Upper lobe of right lung (tissue), 1 donor: ENCODE measurements at regions not wholly inside any gene's neighbourhood (a gene's known extent, or its start where the extent isn't known, plus 50 kb on each side); places are given as distances from the start of the nearest gene placed in this dataset.

ENCODE experiments used
- ATAC-seq: fragments of 200-7000 bp; cut with Tn5 transposase; one replicate; pipeline ENCODE4 v1.9.1; 2020; ENCODE audit warnings: mild to moderate bottlenecking, moderate library complexity
- DNase-seq: peaks from one replicate; pipeline ENCODE4 v3.0.0-alpha.2; 2020
- H3K27ac ChIP-seq: fragments of 200-600 bp; one replicate; pipeline ENCODE4 v1.8.0; 2022
- H3K27me3 ChIP-seq: fragments of 200-600 bp; one replicate; pipeline ENCODE4 v1.8.0; 2022; ENCODE audit warnings: mild to moderate bottlenecking
- H3K36me3 ChIP-seq: fragments of 200-600 bp; one replicate; pipeline ENCODE4 v1.8.0; 2022
- H3K4me1 ChIP-seq: fragments of 200-600 bp; one replicate; pipeline ENCODE4 v1.8.0; 2022
- H3K4me3 ChIP-seq: fragments of 200-600 bp; one replicate; pipeline ENCODE4 v1.8.0; 2022; ENCODE audit warnings: mild to moderate bottlenecking
- H3K9me3 ChIP-seq: fragments of 200-600 bp; one replicate; pipeline ENCODE4 v1.8.0; 2022
- CTCF ChIP-seq: fragments of 200-600 bp; IDR thresholded peaks from one replicate; pipeline ENCODE4 v1.8.0; 2022; ENCODE audit warnings: antibody characterized with exemption
- intact Hi-C: fragments of 100-400 bp; cut with DNase I; formaldehyde crosslinking; loops from one replicate; pipeline ENCODE4 v1.11.0; 2022
- donor health status: DM: no; HTN: yes; CAD: no; lungs with severe emphysema.

- intact Hi-C loops = no loop called here
- Histone ChIP-seq H3K36me3 (no peaks in the 10 kb centered on the region), H3K4me1 (no peaks in the 10 kb centered on the region), H3K27ac (no peak overlapping the region), H3K9me3 (no peaks in the 10 kb centered on the region), H3K27me3 (no peaks in the 10 kb centered on the region), H3K4me3 (no peak overlapping the region)
- no peak for DNase-seq
- TF ChIP-seq CTCF = no peak
- no peak for ATAC-seq
Measured at GRCh38 chr6:112432853-112433252, 85.7 kb downstream of the RFPL4B start.

GRCh38 chr6:112433457-112433856 lies 86.3 kb downstream of the RFPL4B start:
- Histone ChIP-seq H3K9me3 (no peaks in the 10 kb centered on the region), H3K27me3 (no peaks in the 10 kb centered on the region), H3K36me3 (no peaks in the 10 kb centered on the region), H3K27ac (no peak overlapping the region), H3K4me1 (no peaks in the 10 kb centered on the region), H3K4me3 (no peak overlapping the region)
- DNase-seq (no peak), ATAC-seq (no peak)
- intact Hi-C loops = no loop called here
- TF ChIP-seq CTCF = no peak

GRCh38 chr6:112434896-112435435 lies 87.8 kb downstream of the RFPL4B start:
- no peaks in the 10 kb centered on the region for H3K9me3 ChIP-seq

GRCh38 chr6:112437058-112437457 lies 89.9 kb downstream of the RFPL4B start:
- no peak overlapping the region for H3K27ac ChIP-seq
- ATAC-seq = no peak
- no peak for DNase-seq
- H3K9me3 ChIP-seq = no peaks in the 10 kb centered on the region
- no peak overlapping the region for H3K4me3 ChIP-seq
- no peaks in the 10 kb centered on the region for H3K36me3 ChIP-seq
- H3K27me3 ChIP-seq = no peaks in the 10 kb centered on the region
- no peak for TF ChIP-seq CTCF
- intact Hi-C loops = no loop called here
- no peaks in the 10 kb centered on the region for H3K4me1 ChIP-seq

More at GRCh38 chr6:112434896-112435435, 87.8 kb downstream of the RFPL4B start:
- TF ChIP-seq CTCF = no peak
- DNase-seq (no peak), ATAC-seq (no peak)
- Histone ChIP-seq H3K36me3 (no peaks in the 10 kb centered on the region), H3K27me3 (no peaks in the 10 kb centered on the region), H3K4me1 (no peaks in the 10 kb centered on the region), H3K27ac (no peak overlapping the region), H3K4me3 (no peak overlapping the region)
- intact Hi-C loops = no loop called here

GRCh38 chr6:112439010-112439409 lies 91.9 kb downstream of the RFPL4B start:
- Histone ChIP-seq H3K27me3 (no peaks in the 10 kb centered on the region), H3K4me3 (no peak overlapping the region), H3K36me3 (no peaks in the 10 kb centered on the region), H3K27ac (no peak overlapping the region), H3K4me1 (no peaks in the 10 kb centered on the region), H3K9me3 (no peaks in the 10 kb centered on the region)
- intact Hi-C loops = no loop called here
- ATAC-seq = no peak
- TF ChIP-seq CTCF = no peak
- DNase-seq = no peak

- no peaks in the 10 kb centered on the region for H3K4me1 ChIP-seq
- H3K4me3 ChIP-seq = no peak overlapping the region
- intact Hi-C loops = no loop called here
- H3K27ac ChIP-seq = no peak overlapping the region
- no peak for TF ChIP-seq CTCF
- ATAC-seq = no peak
- H3K36me3 ChIP-seq = no peaks in the 10 kb centered on the region
- no peak for DNase-seq
- H3K27me3 ChIP-seq = no peaks in the 10 kb centered on the region
- H3K9me3 ChIP-seq = no peaks in the 10 kb centered on the region
Measured at GRCh38 chr6:112439432-112439831, 92.3 kb downstream of the RFPL4B start.
